ENCODE measurements at regions not wholly inside any gene's neighbourhood (a gene's known extent, or its start where the extent isn't known, plus 50 kb on each side); places are given as distances from the start of the nearest gene placed in this dataset.

DNA sequence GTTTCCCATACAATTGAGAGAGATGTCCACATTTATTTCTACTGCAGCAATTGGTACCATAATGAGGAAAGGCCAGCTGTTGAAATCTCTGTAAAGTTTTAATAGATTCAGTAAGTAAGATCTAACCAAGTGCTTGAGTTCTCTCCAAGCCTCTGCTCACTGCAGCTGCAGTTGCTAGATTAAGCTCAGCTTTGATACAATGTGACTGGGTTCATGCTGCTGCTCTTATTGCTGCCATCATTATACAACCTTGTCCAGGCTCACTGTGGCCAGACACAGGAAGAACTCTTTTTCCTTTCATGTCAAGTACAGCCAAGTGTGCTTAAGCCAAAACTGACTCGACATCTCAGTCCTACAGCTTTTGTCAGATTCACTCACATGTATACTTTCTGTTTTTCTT, 423.5 kb downstream of the GJA1 start:
- TF ChIP-seq, protein P1, sequence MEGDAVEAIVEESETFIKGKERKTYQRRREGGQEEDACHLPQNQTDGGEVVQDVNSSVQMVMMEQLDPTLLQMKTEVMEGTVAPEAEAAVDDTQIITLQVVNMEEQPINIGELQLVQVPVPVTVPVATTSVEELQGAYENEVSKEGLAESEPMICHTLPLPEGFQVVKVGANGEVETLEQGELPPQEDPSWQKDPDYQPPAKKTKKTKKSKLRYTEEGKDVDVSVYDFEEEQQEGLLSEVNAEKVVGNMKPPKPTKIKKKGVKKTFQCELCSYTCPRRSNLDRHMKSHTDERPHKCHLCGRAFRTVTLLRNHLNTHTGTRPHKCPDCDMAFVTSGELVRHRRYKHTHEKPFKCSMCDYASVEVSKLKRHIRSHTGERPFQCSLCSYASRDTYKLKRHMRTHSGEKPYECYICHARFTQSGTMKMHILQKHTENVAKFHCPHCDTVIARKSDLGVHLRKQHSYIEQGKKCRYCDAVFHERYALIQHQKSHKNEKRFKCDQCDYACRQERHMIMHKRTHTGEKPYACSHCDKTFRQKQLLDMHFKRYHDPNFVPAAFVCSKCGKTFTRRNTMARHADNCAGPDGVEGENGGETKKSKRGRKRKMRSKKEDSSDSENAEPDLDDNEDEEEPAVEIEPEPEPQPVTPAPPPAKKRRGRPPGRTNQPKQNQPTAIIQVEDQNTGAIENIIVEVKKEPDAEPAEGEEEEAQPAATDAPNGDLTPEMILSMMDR (IDR thresholded peaks at IDR 0.05) = no peak
- TF ChIP-seq POLR2AphosphoS5 (IDR thresholded peaks at IDR 0.05; ENCODE audit: low read depth, low read length) = no peak
- TF ChIP-seq, protein P2, sequence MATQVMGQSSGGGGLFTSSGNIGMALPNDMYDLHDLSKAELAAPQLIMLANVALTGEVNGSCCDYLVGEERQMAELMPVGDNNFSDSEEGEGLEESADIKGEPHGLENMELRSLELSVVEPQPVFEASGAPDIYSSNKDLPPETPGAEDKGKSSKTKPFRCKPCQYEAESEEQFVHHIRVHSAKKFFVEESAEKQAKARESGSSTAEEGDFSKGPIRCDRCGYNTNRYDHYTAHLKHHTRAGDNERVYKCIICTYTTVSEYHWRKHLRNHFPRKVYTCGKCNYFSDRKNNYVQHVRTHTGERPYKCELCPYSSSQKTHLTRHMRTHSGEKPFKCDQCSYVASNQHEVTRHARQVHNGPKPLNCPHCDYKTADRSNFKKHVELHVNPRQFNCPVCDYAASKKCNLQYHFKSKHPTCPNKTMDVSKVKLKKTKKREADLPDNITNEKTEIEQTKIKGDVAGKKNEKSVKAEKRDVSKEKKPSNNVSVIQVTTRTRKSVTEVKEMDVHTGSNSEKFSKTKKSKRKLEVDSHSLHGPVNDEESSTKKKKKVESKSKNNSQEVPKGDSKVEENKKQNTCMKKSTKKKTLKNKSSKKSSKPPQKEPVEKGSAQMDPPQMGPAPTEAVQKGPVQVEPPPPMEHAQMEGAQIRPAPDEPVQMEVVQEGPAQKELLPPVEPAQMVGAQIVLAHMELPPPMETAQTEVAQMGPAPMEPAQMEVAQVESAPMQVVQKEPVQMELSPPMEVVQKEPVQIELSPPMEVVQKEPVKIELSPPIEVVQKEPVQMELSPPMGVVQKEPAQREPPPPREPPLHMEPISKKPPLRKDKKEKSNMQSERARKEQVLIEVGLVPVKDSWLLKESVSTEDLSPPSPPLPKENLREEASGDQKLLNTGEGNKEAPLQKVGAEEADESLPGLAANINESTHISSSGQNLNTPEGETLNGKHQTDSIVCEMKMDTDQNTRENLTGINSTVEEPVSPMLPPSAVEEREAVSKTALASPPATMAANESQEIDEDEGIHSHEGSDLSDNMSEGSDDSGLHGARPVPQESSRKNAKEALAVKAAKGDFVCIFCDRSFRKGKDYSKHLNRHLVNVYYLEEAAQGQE (IDR thresholded peaks at IDR 0.05; ENCODE audit: insufficient read depth in 1 of 2, low read depth in 2 of 2, low read length in 1 of 2) = no peak

Data from Panc1 (cell line).